HG02798 (cell line): ENCODE measurements at regions not wholly inside any gene's neighbourhood (a gene's known extent, or its start where the extent isn't known, plus 50 kb on each side); places are given as distances from the start of the nearest gene placed in this dataset.

Experiments
- ATAC-seq: cut with Tn5 transposase; IDR thresholded peaks from one replicate; pipeline ENCODE4 v1.9.1; 2021; ENCODE audit warnings: mild to moderate bottlenecking; ENCODE audit not compliant: unreplicated experiment, poor library complexity

- no peak for ATAC-seq
Observed at GRCh38 chr20:57043091-57043490, 223.3 kb downstream of the BMP7 start.

- no peak for ATAC-seq
Observed at GRCh38 chr20:57043669-57044268, 222.7 kb downstream of the BMP7 start.

GRCh38 chr20:57047281-57048026 is 219.0 kb downstream of the BMP7 start:
- ATAC-seq: no peak

- no peak for ATAC-seq
Observed at GRCh38 chr20:57048027-57048869, 218.2 kb downstream of the BMP7 start.

- no peak for ATAC-seq
Observed at GRCh38 chr20:57049296-57049695, 217.1 kb downstream of the BMP7 start.

GRCh38 chr20:57051096-57051495 is 215.3 kb downstream of the BMP7 start:
- ATAC-seq: no peak

GRCh38 chr20:57053067-57053466 is 213.4 kb downstream of the BMP7 start:
- ATAC-seq: no peak

- no peak for ATAC-seq
Observed at GRCh38 chr20:57053793-57054552, 212.5 kb downstream of the BMP7 start.

GRCh38 chr20:57055345-57055744 is 211.1 kb downstream of the BMP7 start:
- ATAC-seq: no peak

- ATAC-seq: no peak
Observed at GRCh38 chr20:57056651-57057050, 209.8 kb downstream of the BMP7 start.

- no peak for ATAC-seq
Observed at GRCh38 chr20:57059055-57059596, 207.3 kb downstream of the BMP7 start.

GRCh38 chr20:57060407-57061050 is 205.9 kb downstream of the BMP7 start:
- ATAC-seq: no peak

GRCh38 chr20:57061051-57061900 is 205.2 kb downstream of the BMP7 start:
- ATAC-seq: no peak

- no peak for ATAC-seq
Observed at GRCh38 chr20:57062241-57062640, 204.2 kb downstream of the BMP7 start.

GRCh38 chr20:57062696-57063270 is 203.7 kb downstream of the BMP7 start:
- ATAC-seq: no peak

- no peak for ATAC-seq
Observed at GRCh38 chr20:57064836-57065235, 201.6 kb downstream of the BMP7 start.

- no peak for ATAC-seq
Observed at GRCh38 chr20:57065646-57066045, 200.8 kb downstream of the BMP7 start.

- no peak for ATAC-seq
Observed at GRCh38 chr20:57066126-57066900, 200.1 kb downstream of the BMP7 start.
